PFSK-1 (cell line): ENCODE measurements at regions not wholly inside any gene's neighbourhood (a gene's known extent, or its start where the extent isn't known, plus 50 kb on each side); places are given as distances from the start of the nearest gene placed in this dataset.

Source experiments
- FOXP2 ChIP-seq: optimal IDR thresholded peaks from 2 replicates; pipeline ENCODE3; 2011; ENCODE audit warnings: borderline replicate concordance, control low read depth, inconsistent platforms; ENCODE audit not compliant: insufficient read depth; ENCODE audit errors: extremely low read length, extremely low read depth
- POLR2AphosphoS5 ChIP-seq: IDR thresholded peaks from 2 replicates; pipeline ENCODE4 v1.6.1; 2012; ENCODE audit warnings: low read depth, mild to moderate bottlenecking, control low read depth, low read length, moderate library complexity
- REST ChIP-seq, 2 experiments: IDR thresholded peaks; 2 replicates each; pipeline versions ENCODE4 v1.6.1 to v1.8.0; 2011 to 2012; ENCODE audit warnings: low read depth in 2 of 2, low read length in 2 of 2, control low read depth in 1 of 2, inconsistent platforms in 1 of 2, mild to moderate bottlenecking in 1 of 2, moderate library complexity in 1 of 2; ENCODE audit not compliant: insufficient read depth in 1 of 2
- SIN3A ChIP-seq: IDR thresholded peaks from 2 replicates; pipeline ENCODE4 v1.6.1; 2012; ENCODE audit warnings: mild to moderate bottlenecking, low read length, moderate library complexity, borderline replicate concordance; ENCODE audit not compliant: insufficient read depth
- TAF1 ChIP-seq: IDR thresholded peaks from 2 replicates; pipeline ENCODE4 v1.6.1; 2012; ENCODE audit warnings: low read length, control low read depth, borderline replicate concordance; ENCODE audit not compliant: insufficient read depth

GRCh38 chr5:166904571-166904970, 1386.9 kb upstream of the WWC1 start:
- TF ChIP-seq FOXP2 (no peak), POLR2AphosphoS5 (no peak), REST (IDR thresholded peaks at IDR 0.05; ENCODE audit: insufficient read depth in 1 of 2, low read depth in 2 of 2, low read length in 2 of 2) (no peak), TAF1 (no peak), SIN3A (no peak)

DNA sequence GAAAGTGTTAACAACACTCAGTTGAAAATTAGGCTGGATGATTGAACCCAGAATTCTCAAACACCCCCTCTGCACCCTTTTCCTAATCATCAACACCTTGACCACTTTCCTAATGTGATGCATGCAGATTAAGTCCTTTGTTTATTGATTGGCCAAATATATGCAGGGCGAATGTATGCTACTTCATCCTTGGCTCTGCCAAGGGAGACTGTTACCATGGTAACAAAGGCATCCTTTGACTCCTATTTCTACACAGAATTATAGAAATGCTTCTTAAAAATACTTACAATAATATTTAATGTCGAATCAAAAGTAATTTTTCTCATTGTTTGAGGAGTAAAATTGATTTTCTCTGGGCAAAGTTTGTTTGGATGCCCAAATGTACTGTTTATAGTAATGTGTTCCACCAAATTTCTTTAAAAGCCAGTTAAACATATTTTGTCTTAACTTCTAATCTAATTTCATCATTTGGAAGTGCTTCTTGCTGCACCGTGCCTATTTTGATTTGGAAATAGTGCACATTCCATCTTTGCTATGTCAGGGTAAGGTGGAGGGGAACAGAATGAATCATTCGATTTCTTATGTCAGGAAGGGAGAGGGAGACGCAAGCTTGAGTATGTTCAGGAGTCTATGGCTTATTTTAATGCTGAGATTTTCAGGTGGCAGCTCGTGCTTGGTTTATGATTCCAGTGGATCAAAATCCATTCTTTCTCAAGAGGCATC, 1384.3 kb upstream of the WWC1 start:
- no peak for TF ChIP-seq TAF1
- no peak for TF ChIP-seq SIN3A
- no peak for TF ChIP-seq FOXP2
- TF ChIP-seq POLR2AphosphoS5: no peak

DNA sequence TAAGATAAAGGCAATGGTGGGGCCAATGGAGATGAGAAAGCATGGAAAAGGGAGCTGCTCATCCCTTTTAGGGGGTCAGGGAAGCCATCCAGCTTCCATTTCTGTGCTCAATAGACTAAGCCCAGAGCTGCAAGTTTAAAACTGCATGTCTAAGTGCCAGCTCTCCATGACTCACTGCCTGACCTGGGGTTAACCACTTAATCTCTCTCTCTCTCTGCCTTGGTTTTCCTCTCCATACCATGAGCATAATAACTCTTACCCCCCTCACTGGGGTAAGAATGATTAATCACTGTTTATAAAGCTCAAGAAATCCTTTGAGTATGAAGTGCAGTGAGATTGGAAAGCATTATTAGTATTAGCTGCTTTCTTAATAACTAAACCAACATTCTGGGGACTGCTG, 1382.4 kb upstream of the WWC1 start:
- TF ChIP-seq SIN3A (no peak), TAF1 (no peak), FOXP2 (no peak), REST (IDR thresholded peaks at IDR 0.05; ENCODE audit: insufficient read depth in 1 of 2, low read depth in 2 of 2, low read length in 2 of 2) (no peak), POLR2AphosphoS5 (no peak)

DNA sequence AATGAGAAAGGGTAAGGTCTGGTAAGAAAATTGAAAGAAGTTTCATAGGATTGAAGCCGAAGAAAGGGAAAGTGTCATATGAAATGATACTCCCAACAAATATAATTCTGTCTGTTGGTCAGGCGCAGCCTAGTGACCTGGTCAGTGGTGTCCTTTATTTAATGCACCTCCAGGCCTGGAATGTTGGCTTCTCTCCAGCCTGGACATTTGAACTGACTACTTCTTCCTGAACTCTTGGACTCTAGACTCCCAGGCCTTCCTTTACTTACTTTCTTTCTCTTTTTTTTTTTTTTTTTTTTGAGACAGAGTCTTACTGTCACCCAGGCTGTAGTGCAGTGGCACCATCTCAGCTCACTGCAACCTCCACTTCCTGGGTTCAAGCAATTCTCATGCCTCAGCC, 1381.5 kb upstream of the WWC1 start:
- TF ChIP-seq POLR2AphosphoS5 (no peak), SIN3A (no peak), FOXP2 (no peak), TAF1 (no peak)

GRCh38 chr5:166910995-166911394, 1380.5 kb upstream of the WWC1 start:
- TF ChIP-seq FOXP2 (no peak), POLR2AphosphoS5 (no peak), SIN3A (no peak), TAF1 (no peak), REST (IDR thresholded peaks at IDR 0.05; ENCODE audit: insufficient read depth in 1 of 2, low read depth in 2 of 2, low read length in 2 of 2) (no peak)

- TF ChIP-seq REST (IDR thresholded peaks at IDR 0.05; ENCODE audit: insufficient read depth in 1 of 2, low read depth in 2 of 2, low read length in 2 of 2) (no peak), TAF1 (no peak), SIN3A (no peak), POLR2AphosphoS5 (no peak), FOXP2 (no peak)
These were observed 1375.4 kb upstream of the WWC1 start for GRCh38 chr5:166916021-166916420.
